HG03469 (cell line): ENCODE measurements at regions not wholly inside any gene's neighbourhood (a gene's known extent, or its start where the extent isn't known, plus 50 kb on each side); places are given as distances from the start of the nearest gene placed in this dataset.

ENCODE experiments used
- ATAC-seq: cut with Tn5 transposase; IDR thresholded peaks from one replicate; pipeline ENCODE4 v1.9.1; 2021; ENCODE audit warnings: mild to moderate bottlenecking, moderate library complexity, moderate number of reproducible peaks; ENCODE audit not compliant: unreplicated experiment

GRCh38 chr5:141753143-141753970 lies 71.3 kb upstream of the ARAP3 start:
- ATAC-seq = no peak

- ATAC-seq = peak; percentile 79
Measured at GRCh38 chr5:141747152-141748141, 65.4 kb upstream of the ARAP3 start.

DNA sequence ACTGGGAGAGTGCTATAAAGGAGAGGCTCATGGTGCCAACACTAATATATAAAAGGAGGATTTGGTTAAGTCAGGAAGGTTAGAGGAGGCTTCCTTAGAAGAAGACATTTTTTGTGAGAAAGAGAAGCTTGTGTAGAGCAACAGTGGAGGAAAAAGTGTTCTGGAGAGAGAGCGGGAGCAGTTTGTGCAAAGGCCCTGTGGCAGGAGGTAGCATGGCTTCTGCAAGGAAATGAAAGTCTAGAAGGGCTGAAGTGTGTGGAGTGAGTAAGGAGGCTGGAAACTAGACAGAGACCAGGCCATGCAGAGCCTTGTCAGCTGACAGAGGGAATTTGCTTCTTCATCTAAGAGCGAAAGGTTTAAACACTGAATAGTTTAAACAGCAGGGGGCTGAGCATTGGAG lies 64.4 kb upstream of the ARAP3 start:
- ATAC-seq = no peak

DNA sequence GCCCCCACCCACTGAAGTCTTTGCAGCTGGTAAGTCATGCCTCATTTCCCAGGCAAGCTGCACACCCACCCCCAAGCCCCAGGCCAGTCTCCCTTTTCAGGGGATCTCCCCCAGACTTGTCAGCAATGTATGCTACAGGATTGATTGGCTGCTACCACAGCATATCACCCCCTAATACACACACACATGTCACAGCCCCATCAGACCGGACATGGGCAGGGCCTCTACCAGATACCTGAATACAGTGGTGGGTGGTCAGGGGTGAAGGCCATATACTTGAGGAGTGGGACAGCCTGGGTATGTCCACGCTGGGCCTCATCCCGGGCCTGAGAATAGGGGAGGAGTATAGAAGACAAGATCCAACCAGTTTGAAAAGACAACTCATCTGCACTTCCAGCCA lies 63.4 kb upstream of the ARAP3 start:
- no peak for ATAC-seq

DNA sequence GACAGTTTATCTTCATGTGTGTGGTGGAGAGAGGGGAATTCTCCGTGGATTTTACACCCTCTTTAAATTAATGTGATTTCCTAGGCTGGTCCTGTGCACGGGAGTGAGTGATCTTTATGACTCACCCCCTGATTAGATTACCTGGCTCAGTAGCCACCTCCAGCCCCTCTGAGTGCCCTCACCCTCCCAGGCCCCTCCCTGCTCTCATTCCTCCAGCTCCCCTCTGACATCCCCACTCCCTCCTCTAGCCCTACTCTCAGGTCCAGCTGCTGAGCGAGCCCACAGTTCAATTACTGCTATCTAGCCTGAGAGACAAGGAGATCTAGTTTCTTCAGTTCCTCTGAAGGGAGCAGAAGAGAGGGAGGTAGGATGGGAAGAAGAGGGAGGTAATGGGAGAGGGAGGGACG lies 61.8 kb upstream of the ARAP3 start:
- ATAC-seq = no peak

- no peak for ATAC-seq
Measured at GRCh38 chr5:141742866-141743851, 61.1 kb upstream of the ARAP3 start.

- no peak for ATAC-seq
Measured at GRCh38 chr5:141742144-141742543, 60.1 kb upstream of the ARAP3 start.

DNA sequence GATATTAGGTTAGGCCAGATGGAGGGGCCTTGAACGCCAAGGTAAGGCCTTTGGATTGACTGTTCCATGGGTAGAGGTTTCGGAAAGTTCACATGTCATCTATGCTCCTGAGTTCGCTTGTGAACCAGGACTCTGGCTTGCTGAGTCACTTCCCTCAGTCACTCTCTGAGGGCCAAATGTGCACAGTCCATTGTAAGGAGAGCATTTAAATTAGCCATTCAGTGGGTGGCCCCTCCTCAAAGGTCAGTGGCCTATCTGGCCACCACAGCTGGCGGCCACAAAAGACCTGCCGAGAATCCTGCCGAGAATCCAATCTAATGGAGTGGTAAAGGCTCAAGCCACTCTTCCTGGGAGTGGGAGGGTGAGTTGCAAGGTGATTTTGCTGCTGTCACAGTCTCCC lies 58.9 kb upstream of the ARAP3 start:
- ATAC-seq = no peak

- ATAC-seq = no peak
Measured at GRCh38 chr5:141737535-141737934, 55.5 kb upstream of the ARAP3 start.

DNA sequence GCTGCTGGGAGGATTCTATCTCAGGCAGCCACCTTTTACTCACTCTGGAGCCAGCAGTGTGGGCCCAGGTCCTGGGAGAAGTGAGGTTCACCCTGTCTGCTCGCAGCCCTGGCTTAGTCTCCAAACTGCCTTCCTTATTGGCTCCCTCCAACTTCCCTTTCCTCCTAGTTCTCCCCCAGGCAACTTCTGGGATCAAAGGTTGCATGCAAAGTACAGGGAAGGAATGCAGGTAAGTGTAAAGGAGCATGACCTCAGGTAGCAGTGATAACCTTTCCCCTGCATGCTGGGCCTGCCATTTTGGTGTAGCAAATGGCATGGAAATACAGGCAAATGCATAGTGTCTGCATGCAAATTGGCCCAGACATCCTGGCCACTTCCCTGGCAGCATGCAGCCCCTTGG lies 53.8 kb upstream of the ARAP3 start:
- no peak for ATAC-seq

DNA sequence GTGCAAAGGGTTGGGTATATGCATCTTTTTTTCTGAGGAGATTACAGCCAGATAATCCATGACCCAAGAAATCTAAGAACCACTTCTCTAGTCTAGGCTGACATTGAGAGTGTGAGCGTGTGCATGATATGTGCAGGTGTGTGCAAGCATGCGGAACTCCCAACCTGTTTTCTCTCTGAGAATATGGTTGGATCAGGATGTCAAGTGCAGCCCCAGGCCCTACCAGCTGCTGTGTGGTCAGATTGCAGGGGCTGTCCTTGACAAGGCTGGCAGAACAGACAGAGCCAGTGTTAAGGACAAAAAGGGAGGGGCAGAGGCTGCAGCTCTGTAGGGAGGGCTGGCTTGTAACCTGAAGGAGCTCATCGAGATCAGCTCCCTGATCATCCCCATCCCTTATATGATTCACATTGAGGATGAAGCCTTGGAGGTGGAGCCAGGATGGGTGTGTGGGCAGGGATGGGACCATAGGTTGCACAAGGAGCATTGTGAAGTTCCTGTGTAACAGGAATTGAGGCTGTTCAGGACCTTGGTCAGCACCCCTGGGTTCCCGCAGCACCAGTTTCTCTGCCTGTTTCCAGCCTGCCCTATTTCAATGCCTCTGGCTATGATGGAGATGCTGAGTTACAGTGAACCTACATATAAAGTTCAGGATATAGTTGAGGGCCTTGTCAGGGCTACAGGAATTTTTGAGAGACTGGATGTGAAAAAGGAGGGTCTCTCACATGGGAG lies 52.6 kb upstream of the ARAP3 start:
- no peak for ATAC-seq

- no peak for ATAC-seq
Measured at GRCh38 chr5:141733198-141733597, 51.2 kb upstream of the ARAP3 start.

DNA sequence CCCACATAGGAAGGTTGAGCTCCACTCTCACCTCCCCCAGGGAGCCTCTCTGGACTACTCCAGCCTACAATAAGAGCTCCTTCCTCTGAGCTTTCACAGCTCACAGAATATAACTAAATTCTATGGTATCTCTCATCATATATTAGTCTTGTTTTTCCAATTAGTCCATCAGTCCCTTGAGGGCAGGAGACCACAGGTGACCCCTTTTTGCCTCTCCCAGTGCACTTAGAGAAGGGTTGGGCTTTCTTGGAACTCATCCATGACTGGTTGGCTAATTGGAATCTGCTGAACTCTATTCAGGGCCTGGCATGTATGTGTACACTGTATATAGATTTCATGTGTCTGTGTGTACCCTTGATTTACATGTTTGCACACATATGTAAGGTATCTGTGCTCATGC lies 50.4 kb upstream of the ARAP3 start:
- ATAC-seq = no peak
